ENCODE measurements at regions not wholly inside any gene's neighbourhood (a gene's known extent, or its start where the extent isn't known, plus 50 kb on each side); places are given as distances from the start of the nearest gene placed in this dataset.

- intact Hi-C loops (cut with DNase I) = no loop called here
- ATAC-seq (no peak), DNase-seq (no peak)
- H3K36me3 ChIP-seq = no peaks in the 10 kb centered on the region
- H3K4me3 ChIP-seq = no peak overlapping the region
- H3K27me3 ChIP-seq = no peaks in the 10 kb centered on the region
- peaks cover 0 to 2% (median 0%) of the 10 kb centered on the region in 4 donors for H3K4me1 ChIP-seq
- 89% methylated on average over 1 of the region's 1 CpG for WGBS (ENCODE audit: insufficient coverage, low coverage, low lambda C conversion rate, missing lambda C conversion rate)
- no peak overlapping the region for H3K27ac ChIP-seq
- H3K9me3 ChIP-seq = no peaks in the 10 kb centered on the region
- no peak for TF ChIP-seq POLR2A (IDR thresholded peaks at IDR 0.05)
- TF ChIP-seq, protein P1, sequence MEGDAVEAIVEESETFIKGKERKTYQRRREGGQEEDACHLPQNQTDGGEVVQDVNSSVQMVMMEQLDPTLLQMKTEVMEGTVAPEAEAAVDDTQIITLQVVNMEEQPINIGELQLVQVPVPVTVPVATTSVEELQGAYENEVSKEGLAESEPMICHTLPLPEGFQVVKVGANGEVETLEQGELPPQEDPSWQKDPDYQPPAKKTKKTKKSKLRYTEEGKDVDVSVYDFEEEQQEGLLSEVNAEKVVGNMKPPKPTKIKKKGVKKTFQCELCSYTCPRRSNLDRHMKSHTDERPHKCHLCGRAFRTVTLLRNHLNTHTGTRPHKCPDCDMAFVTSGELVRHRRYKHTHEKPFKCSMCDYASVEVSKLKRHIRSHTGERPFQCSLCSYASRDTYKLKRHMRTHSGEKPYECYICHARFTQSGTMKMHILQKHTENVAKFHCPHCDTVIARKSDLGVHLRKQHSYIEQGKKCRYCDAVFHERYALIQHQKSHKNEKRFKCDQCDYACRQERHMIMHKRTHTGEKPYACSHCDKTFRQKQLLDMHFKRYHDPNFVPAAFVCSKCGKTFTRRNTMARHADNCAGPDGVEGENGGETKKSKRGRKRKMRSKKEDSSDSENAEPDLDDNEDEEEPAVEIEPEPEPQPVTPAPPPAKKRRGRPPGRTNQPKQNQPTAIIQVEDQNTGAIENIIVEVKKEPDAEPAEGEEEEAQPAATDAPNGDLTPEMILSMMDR (IDR thresholded peaks at IDR 0.05) = no peak
Observed at GRCh38 chr12:94721173-94721572, 70.8 kb upstream of the TMCC3 start.

DNA sequence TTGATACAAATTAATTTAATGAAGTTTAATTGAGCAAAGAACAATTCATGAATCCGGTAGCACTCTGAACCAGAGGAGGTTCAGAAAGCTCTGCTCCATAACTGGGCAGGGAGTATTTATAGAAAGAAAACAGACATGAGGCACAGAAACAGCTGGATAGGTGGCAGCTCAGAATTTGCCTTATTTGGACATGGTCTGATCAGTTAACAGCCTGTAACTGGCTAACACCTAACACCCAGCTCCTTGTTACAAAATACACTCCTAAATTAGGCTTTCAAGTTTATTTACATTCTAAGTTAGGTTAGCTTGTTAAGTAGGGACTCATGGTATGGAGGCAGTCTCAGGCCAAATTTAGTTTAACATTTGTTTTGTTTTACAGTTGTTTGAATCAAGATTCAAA is 67.8 kb upstream of the TMCC3 start:
- no peak for ATAC-seq
- intact Hi-C loops (cut with DNase I) = no loop called here
- WGBS (ENCODE audit: insufficient coverage, low coverage, low lambda C conversion rate, missing lambda C conversion rate) = 87% methylated on average over 1 of the region's 1 CpG

DNA sequence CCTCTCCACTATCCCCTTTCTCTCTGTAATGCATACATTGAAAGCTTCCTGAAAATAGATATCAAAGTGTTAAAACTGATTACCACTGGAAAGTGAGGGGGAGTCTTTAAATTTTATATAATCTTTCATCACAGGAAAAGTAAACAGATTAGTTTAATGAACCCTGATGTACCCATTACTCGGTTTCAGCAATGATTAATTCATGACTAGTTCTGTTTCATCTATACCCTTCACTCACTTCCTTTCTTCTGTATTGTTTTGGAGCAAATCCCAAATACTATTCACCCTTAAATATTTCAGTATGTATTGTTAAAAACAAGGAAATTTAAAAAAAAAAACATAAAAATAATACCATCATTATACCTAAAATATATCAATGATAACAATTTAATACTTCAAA is 67.3 kb upstream of the TMCC3 start:
- H3K36me3 ChIP-seq = no peaks in the 10 kb centered on the region
- intact Hi-C loops (cut with DNase I) = no loop called here
- no peaks in the 10 kb centered on the region for H3K27me3 ChIP-seq
- no peak for TF ChIP-seq POLR2A (IDR thresholded peaks at IDR 0.05)
- TF ChIP-seq, protein P1 (IDR thresholded peaks at IDR 0.05) = no peak
- no peaks in the 10 kb centered on the region for H3K9me3 ChIP-seq
- ATAC-seq (no peak), DNase-seq (no peak)
- H3K27ac ChIP-seq = no peak overlapping the region
- 43% methylated on average over 1 of the region's 1 CpG for WGBS (ENCODE audit: insufficient coverage, low coverage, low lambda C conversion rate, missing lambda C conversion rate)
- H3K4me1 ChIP-seq = peaks cover 0 to 4% (median 0%) of the 10 kb centered on the region in 4 donors
- H3K4me3 ChIP-seq = no peak overlapping the region

More for the DNA sequence above, 67.8 kb upstream of the TMCC3 start:
- DNase-seq = no peak
- Histone ChIP-seq H3K27me3 (no peaks in the 10 kb centered on the region), H3K4me3 (no peak overlapping the region), H3K36me3 (no peaks in the 10 kb centered on the region), H3K9me3 (no peaks in the 10 kb centered on the region), H3K27ac (no peak overlapping the region), H3K4me1 (peaks cover 0 to 4% (median 0%) of the 10 kb centered on the region in 4 donors)
- no peak for TF ChIP-seq POLR2A (IDR thresholded peaks at IDR 0.05)
- TF ChIP-seq, protein P1 (IDR thresholded peaks at IDR 0.05) = no peak

DNA sequence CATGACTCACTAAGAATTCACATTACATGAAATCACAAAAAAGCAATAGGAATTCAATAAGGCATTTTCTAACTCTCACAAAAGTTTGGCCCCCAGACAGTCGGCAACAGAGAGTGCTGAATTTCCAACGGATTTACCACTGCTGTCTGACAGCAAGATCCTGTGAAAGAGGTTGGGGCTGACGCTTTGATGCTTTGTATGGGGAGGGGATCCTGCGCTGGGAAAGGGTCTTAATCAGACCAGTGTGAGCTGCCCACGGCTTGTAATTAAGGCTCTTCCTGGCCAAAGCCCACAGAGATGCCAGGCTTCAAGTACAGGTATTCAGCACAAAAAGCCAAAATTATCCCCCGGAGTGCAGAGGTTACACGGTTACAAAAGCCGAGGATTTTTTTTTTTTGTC is 66.8 kb upstream of the TMCC3 start:
- intact Hi-C loops (cut with DNase I) = no loop called here
- WGBS (ENCODE audit: insufficient coverage, low coverage, low lambda C conversion rate, missing lambda C conversion rate) = 81% methylated on average over 8 of the region's 8 CpGs
- Histone ChIP-seq H3K4me3 (no peak overlapping the region), H3K27ac (no peak overlapping the region), H3K36me3 (no peaks in the 10 kb centered on the region), H3K27me3 (no peaks in the 10 kb centered on the region), H3K4me1 (peaks cover 0 to 4% (median 0%) of the 10 kb centered on the region in 4 donors), H3K9me3 (no peaks in the 10 kb centered on the region)
- no peak for TF ChIP-seq POLR2A (IDR thresholded peaks at IDR 0.05)
- TF ChIP-seq, protein P1 (IDR thresholded peaks at IDR 0.05) = no peak
- ATAC-seq = no peak
- no peak for DNase-seq

GRCh38 chr12:94716339-94716738 is 66.0 kb upstream of the TMCC3 start:
- ATAC-seq (no peak), DNase-seq (no peak)
- no peaks in the 10 kb centered on the region for H3K36me3 ChIP-seq
- TF ChIP-seq, protein P1 (IDR thresholded peaks at IDR 0.05) = no peak
- TF ChIP-seq POLR2A (IDR thresholded peaks at IDR 0.05) = no peak
- H3K4me3 ChIP-seq = no peak overlapping the region
- H3K4me1 ChIP-seq = peaks cover 0 to 4% (median 0%) of the 10 kb centered on the region in 4 donors
- no peak overlapping the region for H3K27ac ChIP-seq
- intact Hi-C loops (cut with DNase I) = no loop called here
- 69% methylated on average over 6 of the region's 6 CpGs for WGBS (ENCODE audit: insufficient coverage, low coverage, low lambda C conversion rate, missing lambda C conversion rate)
- no peaks in the 10 kb centered on the region for H3K27me3 ChIP-seq
- no peaks in the 10 kb centered on the region for H3K9me3 ChIP-seq
